GM06990 (cell line): ENCODE measurements at regions not wholly inside any gene's neighbourhood (a gene's known extent, or its start where the extent isn't known, plus 50 kb on each side); places are given as distances from the start of the nearest gene placed in this dataset.

Experiments
- DNase-seq: peaks from one replicate; pipeline ENCODE4 v3.0.0-alpha.2; 2011; ENCODE audit not compliant: insufficient read length; ENCODE audit errors: extremely low read depth
- H3K27me3 ChIP-seq: replicated peaks from 2 replicates; pipeline ENCODE4 v1.6.0; 2011; ENCODE audit warnings: low read length; ENCODE audit not compliant: control insufficient read depth, insufficient read depth
- H3K36me3 ChIP-seq: 2 replicates; pipeline ENCODE4 v1.5.1; 2011; ENCODE audit warnings: low read length; ENCODE audit not compliant: control insufficient read depth, insufficient read depth
- H3K4me3 ChIP-seq: replicated peaks from 2 replicates; pipeline ENCODE4 v1.5.1; 2011; ENCODE audit warnings: low read depth, mild to moderate bottlenecking, control low read depth, low read length
- CTCF ChIP-seq: IDR thresholded peaks from 2 replicates; pipeline ENCODE4 v1.5.1; 2011; ENCODE audit warnings: low read length, control low read depth, mild to moderate bottlenecking, inconsistent platforms; ENCODE audit not compliant: insufficient read depth, poor library complexity, severe bottlenecking

- no peak overlapping the region for H3K4me3 ChIP-seq
- H3K27me3 ChIP-seq = no peaks in the 10 kb centered on the region
- no peak for DNase-seq
- H3K36me3 ChIP-seq = no peaks in the 10 kb centered on the region
- no peak for TF ChIP-seq CTCF
Measured at GRCh38 chr6:153832543-153832942, 206.5 kb upstream of the OPRM1 start.

- no peak for TF ChIP-seq CTCF
- H3K4me3 ChIP-seq = no peak overlapping the region
- DNase-seq = no peak
- no peaks in the 10 kb centered on the region for H3K27me3 ChIP-seq
- H3K36me3 ChIP-seq = no peaks in the 10 kb centered on the region
Measured at GRCh38 chr6:153831350-153832078, 207.5 kb upstream of the OPRM1 start.

- TF ChIP-seq CTCF = no peak
- no peak for DNase-seq
- Histone ChIP-seq H3K36me3 (no peaks in the 10 kb centered on the region), H3K27me3 (no peaks in the 10 kb centered on the region), H3K4me3 (no peak overlapping the region)
Measured at GRCh38 chr6:153817173-153817572, 221.9 kb upstream of the OPRM1 start.

- no peak for TF ChIP-seq CTCF
- no peak overlapping the region for H3K4me3 ChIP-seq
- H3K36me3 ChIP-seq = no peaks in the 10 kb centered on the region
- DNase-seq = no peak
- H3K27me3 ChIP-seq = no peaks in the 10 kb centered on the region
Measured at GRCh38 chr6:153816366-153816765, 222.7 kb upstream of the OPRM1 start.

GRCh38 chr6:153814136-153814535 is 224.9 kb upstream of the OPRM1 start:
- Histone ChIP-seq H3K36me3 (no peaks in the 10 kb centered on the region), H3K27me3 (no peaks in the 10 kb centered on the region), H3K4me3 (no peak overlapping the region)
- DNase-seq = no peak
- peak; percentile 31 for TF ChIP-seq CTCF
